ENCODE measurements at regions not wholly inside any gene's neighbourhood (a gene's known extent, or its start where the extent isn't known, plus 50 kb on each side); places are given as distances from the start of the nearest gene placed in this dataset.

DNA sequence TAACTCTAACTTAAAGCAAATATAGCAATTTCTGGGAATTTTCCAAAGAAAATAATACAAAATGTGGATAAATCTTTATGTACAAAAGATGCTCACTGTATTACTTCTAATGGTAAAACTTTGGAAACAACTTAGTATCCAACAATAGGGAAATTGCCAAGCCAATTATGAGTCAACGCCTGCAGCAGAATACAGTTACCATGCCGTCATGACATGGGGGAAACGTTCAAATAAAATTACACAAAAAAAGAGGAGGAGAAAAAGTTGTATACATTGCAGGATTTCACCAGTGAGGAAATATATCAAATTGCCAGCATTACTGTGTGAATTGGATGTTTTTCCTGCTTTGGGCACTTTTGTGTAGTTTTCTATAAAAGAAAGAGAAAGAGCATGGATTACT, 469.6 kb downstream of the SOX9 start:
- no peak for TF ChIP-seq POLR2A (IDR thresholded peaks at IDR 0.05)
- TF ChIP-seq, protein P1, sequence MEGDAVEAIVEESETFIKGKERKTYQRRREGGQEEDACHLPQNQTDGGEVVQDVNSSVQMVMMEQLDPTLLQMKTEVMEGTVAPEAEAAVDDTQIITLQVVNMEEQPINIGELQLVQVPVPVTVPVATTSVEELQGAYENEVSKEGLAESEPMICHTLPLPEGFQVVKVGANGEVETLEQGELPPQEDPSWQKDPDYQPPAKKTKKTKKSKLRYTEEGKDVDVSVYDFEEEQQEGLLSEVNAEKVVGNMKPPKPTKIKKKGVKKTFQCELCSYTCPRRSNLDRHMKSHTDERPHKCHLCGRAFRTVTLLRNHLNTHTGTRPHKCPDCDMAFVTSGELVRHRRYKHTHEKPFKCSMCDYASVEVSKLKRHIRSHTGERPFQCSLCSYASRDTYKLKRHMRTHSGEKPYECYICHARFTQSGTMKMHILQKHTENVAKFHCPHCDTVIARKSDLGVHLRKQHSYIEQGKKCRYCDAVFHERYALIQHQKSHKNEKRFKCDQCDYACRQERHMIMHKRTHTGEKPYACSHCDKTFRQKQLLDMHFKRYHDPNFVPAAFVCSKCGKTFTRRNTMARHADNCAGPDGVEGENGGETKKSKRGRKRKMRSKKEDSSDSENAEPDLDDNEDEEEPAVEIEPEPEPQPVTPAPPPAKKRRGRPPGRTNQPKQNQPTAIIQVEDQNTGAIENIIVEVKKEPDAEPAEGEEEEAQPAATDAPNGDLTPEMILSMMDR (IDR thresholded peaks at IDR 0.05), result no peak

Measured in heart left ventricle (tissue), 13 donors.